GM18499 (cell line): ENCODE measurements at regions not wholly inside any gene's neighbourhood (a gene's known extent, or its start where the extent isn't known, plus 50 kb on each side); places are given as distances from the start of the nearest gene placed in this dataset.
"Not testable (repeated sequence)": the region's sequence is repeated elsewhere in the genome, so short reads cannot be mapped to it uniquely, and the experiment has no call there.

ENCODE experiments used
- ATAC-seq: cut with Tn5 transposase; IDR thresholded peaks from one replicate; pipeline ENCODE4 v1.9.1; 2021; ENCODE audit warnings: moderate number of reproducible peaks; ENCODE audit not compliant: insufficient read depth, unreplicated experiment

- no peak for ATAC-seq
Observed at GRCh38 chr1:99496067-99496466, 149.8 kb upstream of the PALMD start.

DNA sequence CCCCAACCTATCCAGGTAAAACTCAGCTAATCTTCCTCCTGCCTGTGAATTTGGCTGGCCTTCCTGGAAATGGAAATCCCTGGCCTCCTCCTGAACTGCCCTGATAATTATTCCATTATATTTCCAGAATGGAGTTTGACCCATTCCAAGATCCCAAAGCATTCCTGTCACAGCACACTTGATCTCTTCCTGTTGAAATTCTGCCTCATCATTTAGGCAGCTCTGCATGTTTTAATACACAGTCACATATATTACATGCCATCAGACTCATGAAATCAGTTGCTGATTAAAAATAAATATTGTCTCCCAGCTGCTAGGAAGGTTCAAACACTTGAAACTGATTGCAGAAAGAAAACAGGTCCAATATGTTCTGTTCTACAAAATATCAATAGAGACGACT lies 148.2 kb upstream of the PALMD start:
- no peak for ATAC-seq

GRCh38 chr1:99500541-99500940 lies 145.4 kb upstream of the PALMD start:
- no peak for ATAC-seq

- ATAC-seq = no peak
Observed at GRCh38 chr1:99501871-99502270, 144.0 kb upstream of the PALMD start.

DNA sequence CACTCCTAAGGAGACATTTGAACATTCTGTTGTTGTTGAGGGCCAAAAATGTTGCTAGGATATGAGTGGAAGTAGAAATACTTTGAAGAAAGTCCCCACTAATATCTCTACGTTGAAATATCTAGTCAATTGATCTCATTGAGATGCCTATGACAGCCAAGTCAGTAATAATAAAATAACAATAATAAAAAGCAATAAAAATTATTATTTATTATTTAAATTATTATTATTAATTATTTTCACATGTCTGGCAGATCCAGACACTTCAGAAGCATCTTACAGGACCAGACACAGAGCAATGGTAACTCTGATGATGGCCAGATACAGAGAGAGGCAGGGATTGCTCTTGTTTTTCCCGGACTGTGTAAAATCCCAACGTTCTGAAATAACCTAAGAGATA lies 143.5 kb upstream of the PALMD start:
- no peak for ATAC-seq

DNA sequence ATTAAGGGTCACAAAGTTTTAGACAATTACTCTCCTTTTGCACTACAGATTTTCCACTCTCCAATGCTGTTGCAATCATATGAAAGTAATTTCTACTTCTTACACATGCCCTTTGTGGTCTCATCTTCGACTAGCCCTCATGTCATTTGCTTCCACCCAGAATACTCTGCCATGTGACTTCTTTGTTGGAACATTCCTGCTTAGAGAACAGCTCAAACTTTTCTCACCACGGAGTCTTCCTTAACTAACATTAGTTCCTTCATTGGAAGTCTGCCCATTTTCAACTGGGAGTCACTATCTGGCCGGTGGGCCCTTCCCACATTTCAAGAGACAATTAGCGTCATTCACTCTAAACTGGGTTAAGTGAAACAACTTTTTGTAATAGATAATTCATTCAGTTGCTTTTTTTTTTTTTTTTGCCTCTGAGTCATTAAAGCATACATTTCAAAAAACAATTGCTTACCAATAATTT lies 142.6 kb upstream of the PALMD start:
- no peak for ATAC-seq

DNA sequence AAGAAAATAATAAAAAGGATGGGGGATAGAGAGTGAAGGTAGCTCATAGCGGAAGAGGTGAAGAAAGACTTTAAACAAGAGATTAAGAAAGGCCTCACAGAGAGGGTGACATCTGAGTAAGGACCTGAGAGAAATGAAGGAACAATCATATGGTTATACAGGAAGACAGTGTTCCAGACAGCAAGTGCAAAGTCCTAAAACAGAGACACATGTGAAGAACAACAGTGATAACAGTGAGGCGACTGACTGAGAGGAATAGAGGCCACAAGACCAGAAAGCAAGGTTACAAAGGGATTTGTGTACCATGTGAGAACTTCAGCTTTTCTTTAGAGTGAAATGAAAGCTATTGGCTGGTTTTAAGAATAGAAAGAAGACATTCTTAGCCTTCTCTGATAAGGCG lies 141.6 kb upstream of the PALMD start:
- no peak for ATAC-seq

DNA sequence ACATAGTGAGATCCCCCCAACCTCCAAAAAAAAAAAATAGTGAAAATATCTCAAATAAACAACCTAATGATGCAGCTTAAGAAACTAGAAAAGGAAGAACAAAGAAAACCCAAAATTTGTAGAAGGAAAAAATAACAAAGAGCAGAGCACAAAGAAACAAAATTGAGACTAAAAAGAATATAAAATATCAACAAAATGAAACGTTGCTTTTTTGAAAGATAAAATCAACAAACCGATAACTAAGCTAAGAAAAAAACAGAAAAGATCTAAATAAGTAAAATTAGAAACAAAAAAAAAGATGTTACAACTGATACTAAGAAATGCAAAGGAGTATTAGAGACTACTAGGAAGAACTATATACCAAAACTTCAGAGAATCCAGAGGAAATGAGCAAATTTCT lies 139.3 kb upstream of the PALMD start:
- no peak for ATAC-seq

DNA sequence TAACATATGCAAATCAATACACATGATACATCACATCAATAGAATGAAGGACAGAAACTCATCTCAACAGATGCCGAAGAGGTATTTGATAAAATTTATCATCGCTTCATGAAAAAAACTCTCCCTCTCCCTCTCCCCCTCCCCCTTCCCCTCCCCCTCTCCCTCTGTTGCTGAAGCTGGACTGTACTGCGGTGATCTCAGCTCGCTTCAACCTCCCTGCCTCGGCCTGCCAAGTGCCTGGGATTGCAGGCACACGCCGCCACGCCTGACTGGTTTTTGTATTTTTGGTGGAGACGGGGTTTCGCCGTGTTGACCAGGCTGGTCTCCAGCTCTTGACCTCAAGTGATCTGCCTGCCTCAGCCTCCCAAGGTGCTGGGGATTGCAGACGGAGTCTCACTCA lies 138.5 kb upstream of the PALMD start:
- not testable (repeated sequence) for ATAC-seq

DNA sequence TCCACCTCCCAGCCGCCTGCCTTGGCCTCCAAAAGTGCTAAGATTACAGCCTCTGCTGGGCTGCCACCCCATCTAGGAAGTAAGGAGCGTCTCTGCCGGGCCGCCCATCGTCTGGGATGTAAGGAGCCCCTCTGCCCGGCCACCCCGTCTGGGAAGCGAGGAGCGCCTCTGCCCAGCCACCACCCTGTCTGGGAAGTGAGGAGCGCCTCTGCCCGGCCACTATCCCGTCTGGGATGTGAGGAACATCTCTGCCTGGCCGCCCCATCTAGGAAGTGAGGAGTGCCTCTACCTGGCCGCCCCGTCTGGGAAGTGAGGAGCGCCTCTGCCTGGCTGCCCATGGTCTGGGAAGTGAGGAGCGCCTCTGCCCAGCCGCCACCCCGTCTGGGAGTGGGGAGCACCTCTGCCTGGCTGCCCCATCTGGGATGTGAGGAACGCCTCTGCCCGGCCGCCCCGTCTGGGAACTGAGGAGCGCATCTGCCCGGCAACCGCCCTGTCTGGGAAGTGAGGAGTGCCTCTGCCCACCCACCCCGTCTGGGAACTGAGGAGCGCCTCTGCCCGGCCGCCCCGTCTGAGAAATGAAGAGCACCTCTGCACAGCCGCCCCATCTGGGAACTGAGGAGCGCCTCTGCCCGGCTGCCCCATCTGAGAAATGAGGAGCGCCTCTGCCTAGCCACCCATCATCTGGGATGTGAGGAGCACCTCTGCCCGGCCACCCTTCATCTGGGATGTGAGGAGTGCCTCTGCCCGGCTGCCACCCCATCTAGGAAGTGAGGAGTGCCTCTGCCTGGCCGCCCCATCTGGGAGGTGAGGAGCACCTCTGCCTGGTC lies 137.8 kb upstream of the PALMD start:
- no peak for ATAC-seq

DNA sequence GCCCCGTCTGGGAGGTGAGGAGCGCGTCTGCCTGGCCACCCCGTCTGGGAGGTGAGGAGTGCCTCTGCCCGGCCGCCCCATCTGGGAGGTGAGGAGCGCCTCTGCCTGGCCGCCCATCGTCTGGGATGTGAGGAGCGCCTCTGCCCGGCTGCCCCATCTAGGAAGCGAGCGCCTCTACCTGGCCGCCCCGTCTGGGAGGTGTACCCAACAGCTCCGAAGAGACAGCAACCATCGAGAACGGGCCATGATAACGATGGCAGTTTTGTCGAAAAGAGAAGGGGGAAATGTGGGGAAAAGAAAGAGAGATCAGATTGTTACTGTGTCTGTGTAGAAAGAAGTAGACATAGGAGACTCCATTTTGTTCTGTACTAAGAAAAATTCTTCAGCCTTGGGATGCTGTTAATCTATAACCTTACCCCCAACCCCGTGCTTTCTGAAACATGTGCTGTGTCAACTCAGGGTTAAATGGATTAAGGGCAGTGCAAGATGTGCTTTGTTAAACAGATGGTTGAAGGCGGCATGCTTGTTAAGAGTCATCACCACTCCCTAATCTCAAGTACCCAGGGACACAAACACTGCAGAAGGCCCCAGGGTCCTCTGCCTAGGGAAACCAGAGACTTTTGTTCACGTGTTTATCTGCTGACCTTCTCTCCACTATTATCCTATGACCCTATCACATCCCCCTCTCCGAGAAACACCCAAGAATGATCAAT lies 137.0 kb upstream of the PALMD start:
- ATAC-seq = not testable (repeated sequence)

GRCh38 chr1:99514823-99515552 lies 130.9 kb upstream of the PALMD start:
- not testable (repeated sequence) for ATAC-seq

- no peak for ATAC-seq
Observed at GRCh38 chr1:99516141-99516540, 129.8 kb upstream of the PALMD start.

DNA sequence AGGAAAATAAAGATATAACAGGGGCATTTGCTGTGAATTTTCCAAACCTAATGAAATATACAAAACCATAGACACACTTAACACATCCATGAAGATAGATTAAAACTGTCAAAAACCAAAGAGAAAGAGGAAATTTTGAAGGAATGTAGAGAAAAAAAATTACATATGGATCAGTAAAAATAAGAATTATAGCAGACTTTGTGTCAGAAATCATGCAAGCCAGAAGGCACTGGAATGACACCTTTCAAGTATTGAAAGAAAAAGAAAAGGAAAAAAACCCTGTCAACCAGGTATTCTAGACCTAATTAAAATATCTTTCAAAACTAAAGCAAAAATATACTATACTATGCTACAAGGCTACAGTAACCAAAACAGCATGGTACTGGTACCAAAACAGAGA lies 125.8 kb upstream of the PALMD start:
- no peak for ATAC-seq

GRCh38 chr1:99525331-99525730 lies 120.6 kb upstream of the PALMD start:
- ATAC-seq = no peak

DNA sequence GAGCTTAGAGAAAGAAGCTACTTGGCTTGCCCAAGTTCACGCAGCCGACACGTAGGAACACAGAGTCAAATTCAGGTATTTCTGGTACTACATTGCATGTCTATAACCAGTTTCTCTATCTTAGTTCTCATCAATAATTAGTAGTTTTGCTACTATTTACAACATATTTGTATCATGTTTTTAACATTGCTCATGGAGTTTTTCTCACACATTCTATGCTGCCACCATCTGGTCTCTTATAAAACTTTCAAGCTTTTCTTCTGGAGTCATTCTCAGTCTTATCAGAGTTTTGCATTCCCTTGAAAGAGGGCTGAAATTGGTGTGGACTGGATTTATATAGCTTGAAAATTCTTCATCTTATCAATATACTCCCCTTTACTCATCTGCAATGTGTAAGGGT lies 118.8 kb upstream of the PALMD start:
- ATAC-seq = no peak

GRCh38 chr1:99527545-99527944 lies 118.4 kb upstream of the PALMD start:
- ATAC-seq = no peak

- no peak for ATAC-seq
Observed at GRCh38 chr1:99529002-99529401, 116.9 kb upstream of the PALMD start.

DNA sequence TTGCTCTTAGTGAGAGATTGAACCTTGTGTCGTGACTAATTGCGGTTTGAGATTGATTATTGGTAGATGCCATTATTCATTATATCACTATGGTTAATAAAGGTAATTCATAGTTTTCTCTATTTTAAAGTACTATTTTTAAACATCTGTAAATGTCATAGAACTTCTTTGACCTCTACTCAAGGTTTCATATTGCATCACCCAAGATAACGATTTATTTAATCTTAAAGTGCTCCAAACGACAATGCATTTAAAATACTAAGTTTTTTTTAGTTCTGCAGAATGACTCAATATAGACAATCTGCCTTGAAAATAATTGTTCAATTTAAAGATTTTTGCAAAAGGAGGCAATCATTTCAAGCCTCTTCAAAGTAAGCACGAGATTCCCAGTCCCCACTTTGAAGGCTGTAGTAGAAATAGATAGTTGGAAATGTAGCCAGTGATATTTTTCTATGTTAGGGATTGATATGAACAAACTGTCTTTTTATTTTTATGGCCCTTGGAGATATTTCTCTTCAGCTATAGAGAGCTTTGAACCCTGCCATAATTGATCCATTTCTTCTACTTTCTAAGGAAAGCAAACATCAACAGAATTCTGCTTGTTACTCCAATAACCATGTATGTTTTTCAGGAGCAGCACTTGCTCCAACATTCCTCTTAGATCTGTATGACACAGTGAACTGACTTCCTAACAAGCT lies 114.2 kb upstream of the PALMD start:
- no peak for ATAC-seq

- ATAC-seq = no peak
Observed at GRCh38 chr1:99532276-99532580, 113.7 kb upstream of the PALMD start.
